GM06990 (cell line): ENCODE measurements at regions not wholly inside any gene's neighbourhood (a gene's known extent, or its start where the extent isn't known, plus 50 kb on each side); places are given as distances from the start of the nearest gene placed in this dataset.

Experiments used
- DNase-seq: peaks from one replicate; pipeline ENCODE4 v3.0.0-alpha.2; 2011; ENCODE audit not compliant: insufficient read length; ENCODE audit errors: extremely low read depth
- H3K27me3 ChIP-seq: replicated peaks from 2 replicates; pipeline ENCODE4 v1.6.0; 2011; ENCODE audit warnings: low read length; ENCODE audit not compliant: control insufficient read depth, insufficient read depth
- H3K36me3 ChIP-seq: 2 replicates; pipeline ENCODE4 v1.5.1; 2011; ENCODE audit warnings: low read length; ENCODE audit not compliant: control insufficient read depth, insufficient read depth
- H3K4me3 ChIP-seq: replicated peaks from 2 replicates; pipeline ENCODE4 v1.5.1; 2011; ENCODE audit warnings: low read depth, mild to moderate bottlenecking, control low read depth, low read length
- TF ChIP-seq, protein P1 (sequence below): IDR thresholded peaks from 2 replicates; pipeline ENCODE4 v1.5.1; 2011; ENCODE audit warnings: low read length, control low read depth, mild to moderate bottlenecking, inconsistent platforms; ENCODE audit not compliant: insufficient read depth, poor library complexity, severe bottlenecking

DNA sequence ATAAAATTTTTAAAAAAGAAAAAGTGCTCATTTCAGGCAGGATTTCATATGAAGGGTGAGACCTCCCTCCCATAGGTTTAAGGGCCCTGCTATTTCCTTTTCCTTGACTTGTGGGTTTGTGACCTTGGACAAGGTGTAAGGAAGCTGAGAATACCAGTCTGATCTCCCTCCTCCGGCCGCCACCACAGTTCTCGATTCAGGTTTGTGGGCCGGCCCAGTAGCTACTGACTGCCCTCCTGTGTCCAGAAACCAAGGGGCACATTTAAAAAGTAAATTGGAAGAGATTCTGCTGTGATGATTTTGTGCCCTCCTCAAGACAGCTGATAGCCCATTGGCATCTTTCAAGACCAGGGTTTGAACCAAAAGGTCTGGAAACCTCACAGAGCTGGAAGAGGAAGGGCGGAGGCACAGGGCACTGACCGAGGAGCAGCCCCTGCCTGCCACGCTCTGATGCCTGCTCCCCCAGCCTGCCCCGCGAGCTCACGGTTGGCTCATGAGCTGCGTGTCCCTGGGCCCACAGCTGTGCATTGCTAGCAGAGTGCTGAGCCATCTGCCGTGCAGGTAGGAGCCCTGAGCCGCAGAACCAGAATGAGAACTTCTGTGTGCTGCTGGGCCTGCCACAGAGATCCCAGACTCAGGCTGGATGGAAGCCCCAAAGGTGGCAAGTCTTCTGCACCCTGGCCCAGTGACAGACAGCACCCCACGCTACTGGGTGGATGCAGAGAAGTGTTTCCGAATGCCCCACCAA is 348.7 kb downstream of the NPHP4 start:
- TF ChIP-seq, protein P1, sequence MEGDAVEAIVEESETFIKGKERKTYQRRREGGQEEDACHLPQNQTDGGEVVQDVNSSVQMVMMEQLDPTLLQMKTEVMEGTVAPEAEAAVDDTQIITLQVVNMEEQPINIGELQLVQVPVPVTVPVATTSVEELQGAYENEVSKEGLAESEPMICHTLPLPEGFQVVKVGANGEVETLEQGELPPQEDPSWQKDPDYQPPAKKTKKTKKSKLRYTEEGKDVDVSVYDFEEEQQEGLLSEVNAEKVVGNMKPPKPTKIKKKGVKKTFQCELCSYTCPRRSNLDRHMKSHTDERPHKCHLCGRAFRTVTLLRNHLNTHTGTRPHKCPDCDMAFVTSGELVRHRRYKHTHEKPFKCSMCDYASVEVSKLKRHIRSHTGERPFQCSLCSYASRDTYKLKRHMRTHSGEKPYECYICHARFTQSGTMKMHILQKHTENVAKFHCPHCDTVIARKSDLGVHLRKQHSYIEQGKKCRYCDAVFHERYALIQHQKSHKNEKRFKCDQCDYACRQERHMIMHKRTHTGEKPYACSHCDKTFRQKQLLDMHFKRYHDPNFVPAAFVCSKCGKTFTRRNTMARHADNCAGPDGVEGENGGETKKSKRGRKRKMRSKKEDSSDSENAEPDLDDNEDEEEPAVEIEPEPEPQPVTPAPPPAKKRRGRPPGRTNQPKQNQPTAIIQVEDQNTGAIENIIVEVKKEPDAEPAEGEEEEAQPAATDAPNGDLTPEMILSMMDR = no peak
- no peak for DNase-seq
- no peak overlapping the region for H3K4me3 ChIP-seq
- H3K36me3 ChIP-seq = no peaks in the 10 kb centered on the region
- H3K27me3 ChIP-seq = no peaks in the 10 kb centered on the region

- no peaks in the 10 kb centered on the region for H3K36me3 ChIP-seq
- H3K4me3 ChIP-seq = no peak overlapping the region
- DNase-seq = no peak
- TF ChIP-seq, protein P1 = peak; percentile 13
- H3K27me3 ChIP-seq = no peaks in the 10 kb centered on the region; the same call in 1 of the 2 replicates
These were observed 351.4 kb downstream of the NPHP4 start for GRCh38 chr1:5640845-5641244.

DNA sequence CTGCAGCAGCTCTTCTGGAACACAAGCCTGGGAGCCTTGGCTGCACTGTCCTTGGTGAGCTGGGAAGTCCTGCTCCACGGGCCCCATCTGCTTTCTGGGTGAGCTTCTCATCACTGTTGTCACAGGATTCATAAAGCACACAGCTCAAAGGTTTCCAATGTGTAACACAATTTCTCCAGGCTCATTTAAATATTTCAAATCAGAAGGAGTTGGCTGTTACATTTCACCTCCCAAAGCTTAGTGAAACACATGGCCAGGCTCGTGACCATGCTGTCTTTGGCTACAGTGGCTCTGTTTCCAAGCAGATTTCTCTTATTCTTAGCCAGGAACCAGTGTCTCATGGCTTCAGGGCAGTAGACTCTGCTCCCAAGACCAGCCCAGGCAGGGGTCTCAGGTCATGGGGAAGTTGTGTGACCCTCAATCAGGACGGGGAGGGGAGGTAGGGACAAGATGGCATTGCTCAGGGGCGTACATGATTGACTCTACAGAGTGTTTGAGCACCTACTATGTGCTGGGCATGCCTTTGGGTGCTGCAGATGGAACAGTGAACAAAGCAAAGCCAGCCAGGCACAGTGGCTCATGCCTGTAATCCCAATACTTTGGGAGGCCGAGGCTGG is 353.0 kb downstream of the NPHP4 start:
- TF ChIP-seq, protein P1 = no peak
- H3K27me3 ChIP-seq = no peaks in the 10 kb centered on the region; the same call in 1 of the 2 replicates
- no peak for DNase-seq
- H3K36me3 ChIP-seq = no peaks in the 10 kb centered on the region
- no peak overlapping the region for H3K4me3 ChIP-seq

- Histone ChIP-seq H3K27me3 (no peaks in the 10 kb centered on the region; the same call in 1 of the 2 replicates), H3K36me3 (no peaks in the 10 kb centered on the region), H3K4me3 (no peak overlapping the region)
- TF ChIP-seq, protein P1 = no peak
- no peak for DNase-seq
These were observed 353.6 kb downstream of the NPHP4 start for GRCh38 chr1:5638582-5638981.

DNA sequence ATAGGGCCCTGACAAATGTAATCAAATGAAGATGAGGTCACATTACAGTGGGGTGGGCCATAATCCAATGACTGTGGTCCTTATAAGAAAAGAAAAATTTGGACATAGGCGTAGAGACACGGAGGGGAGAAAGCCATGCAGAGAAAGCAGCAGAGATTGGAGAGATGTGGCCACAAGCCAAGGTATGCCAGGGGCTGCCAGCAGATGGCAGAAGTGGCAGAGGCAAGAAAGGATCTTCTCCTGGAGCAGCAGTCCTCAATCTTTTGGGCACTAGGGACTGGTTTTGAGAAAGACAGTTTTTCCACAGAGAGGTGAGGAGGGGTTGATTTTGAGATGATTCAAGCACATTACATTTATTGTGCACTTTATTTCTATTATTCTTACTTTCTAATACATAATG is 355.1 kb downstream of the NPHP4 start:
- H3K27me3 ChIP-seq = no peaks in the 10 kb centered on the region; the same call in 1 of the 2 replicates
- no peak overlapping the region for H3K4me3 ChIP-seq
- TF ChIP-seq, protein P1 = peak; percentile 53
- DNase-seq = no peak
- H3K36me3 ChIP-seq = no peaks in the 10 kb centered on the region
